Natural killer cell (primary cell): ENCODE measurements at regions not wholly inside any gene's neighbourhood (a gene's known extent, or its start where the extent isn't known, plus 50 kb on each side); places are given as distances from the start of the nearest gene placed in this dataset.
"Not testable (repeated sequence)": the region's sequence is repeated elsewhere in the genome, so short reads cannot be mapped to it uniquely, and the experiment has no call there.

Source experiments
- ATAC-seq, 3 donors: fragments of 150-1000 bp in 2 of 3; fragments of 200-7000 bp in 1 of 3; cut with Tn5 transposase; 1 replicate in 1 of 3; 2 replicates in 2 of 3; pipeline ENCODE4 v1.10.0; 2021; ENCODE audit warnings: mild to moderate bottlenecking in 2 of 3, moderate library complexity in 2 of 3
- DNase-seq, 2 donors: peaks; one replicate each; pipeline versions ENCODE4 v3.0.0 to v3.0.0-alpha.2; 2013 to 2021; ENCODE audit warnings: mixed read lengths in 1 of 2
- H3K27ac ChIP-seq: one replicate; pipeline ENCODE4 v1.5.1; 2013; ENCODE audit warnings: mild to moderate bottlenecking, low read length
- H3K27me3 ChIP-seq: one replicate; pipeline ENCODE4 v1.6.1; 2013; ENCODE audit warnings: low read length; ENCODE audit not compliant: control insufficient read depth, insufficient read depth
- H3K36me3 ChIP-seq: one replicate; pipeline ENCODE4 v1.6.1; 2013; ENCODE audit warnings: low read length; ENCODE audit not compliant: control insufficient read depth, insufficient read depth
- H3K4me1 ChIP-seq: one replicate; pipeline ENCODE4 v1.6.1; 2013; ENCODE audit warnings: low read length; ENCODE audit not compliant: control insufficient read depth, insufficient read depth
- H3K4me3 ChIP-seq: one replicate; pipeline ENCODE4 v1.5.1; 2013; ENCODE audit warnings: low read length
- H3K9me3 ChIP-seq: one replicate; pipeline ENCODE4 v1.6.1; 2013; ENCODE audit warnings: low read length; ENCODE audit not compliant: control insufficient read depth, insufficient read depth
- H3K27ac Mint-ChIP-seq, 2 donors: one replicate each; pipeline ENCODE4 v1.8.0; 2022; ENCODE audit warnings: mild to moderate bottlenecking in 2 of 2, mixed read lengths in 2 of 2, moderate library complexity in 1 of 2
- H3K27me3 Mint-ChIP-seq, 2 donors: one replicate each; pipeline ENCODE4 v1.8.0; 2022; ENCODE audit warnings: low read depth in 2 of 2, mixed read lengths in 2 of 2
- H3K36me3 Mint-ChIP-seq: one replicate; pipeline ENCODE4 v1.8.0; 2022; ENCODE audit warnings: mixed read lengths
- H3K4me1 Mint-ChIP-seq, 2 donors: one replicate each; pipeline ENCODE4 v1.8.0; 2022; ENCODE audit warnings: mixed read lengths in 2 of 2
- H3K4me3 Mint-ChIP-seq: one replicate; pipeline ENCODE4 v1.8.0; 2022; ENCODE audit warnings: mild to moderate bottlenecking, moderate library complexity, mixed read lengths
- H3K9me3 Mint-ChIP-seq, 2 donors: one replicate each; pipeline ENCODE4 v1.8.0; 2022; ENCODE audit warnings: mixed read lengths in 2 of 2
- WGBS: methylation state at CpG from one replicate; pipeline ENCODE4 v1.1.7; 2013; ENCODE audit warnings: missing lambda C conversion rate; ENCODE audit not compliant: insufficient coverage; 5-methylcytosine and 5-hydroxymethylcytosine counted together
- intact Hi-C: fragments of 100-400 bp; cut with micrococcal nuclease; formaldehyde crosslinking; loops from one replicate; pipeline ENCODE4 v1.14.2; 2022
- TF ChIP-seq, protein P1 (sequence below): fragments of 200-600 bp; IDR thresholded peaks from one replicate; pipeline ENCODE4 v1.8.0; 2022; ENCODE audit warnings: antibody characterized with exemption

DNA sequence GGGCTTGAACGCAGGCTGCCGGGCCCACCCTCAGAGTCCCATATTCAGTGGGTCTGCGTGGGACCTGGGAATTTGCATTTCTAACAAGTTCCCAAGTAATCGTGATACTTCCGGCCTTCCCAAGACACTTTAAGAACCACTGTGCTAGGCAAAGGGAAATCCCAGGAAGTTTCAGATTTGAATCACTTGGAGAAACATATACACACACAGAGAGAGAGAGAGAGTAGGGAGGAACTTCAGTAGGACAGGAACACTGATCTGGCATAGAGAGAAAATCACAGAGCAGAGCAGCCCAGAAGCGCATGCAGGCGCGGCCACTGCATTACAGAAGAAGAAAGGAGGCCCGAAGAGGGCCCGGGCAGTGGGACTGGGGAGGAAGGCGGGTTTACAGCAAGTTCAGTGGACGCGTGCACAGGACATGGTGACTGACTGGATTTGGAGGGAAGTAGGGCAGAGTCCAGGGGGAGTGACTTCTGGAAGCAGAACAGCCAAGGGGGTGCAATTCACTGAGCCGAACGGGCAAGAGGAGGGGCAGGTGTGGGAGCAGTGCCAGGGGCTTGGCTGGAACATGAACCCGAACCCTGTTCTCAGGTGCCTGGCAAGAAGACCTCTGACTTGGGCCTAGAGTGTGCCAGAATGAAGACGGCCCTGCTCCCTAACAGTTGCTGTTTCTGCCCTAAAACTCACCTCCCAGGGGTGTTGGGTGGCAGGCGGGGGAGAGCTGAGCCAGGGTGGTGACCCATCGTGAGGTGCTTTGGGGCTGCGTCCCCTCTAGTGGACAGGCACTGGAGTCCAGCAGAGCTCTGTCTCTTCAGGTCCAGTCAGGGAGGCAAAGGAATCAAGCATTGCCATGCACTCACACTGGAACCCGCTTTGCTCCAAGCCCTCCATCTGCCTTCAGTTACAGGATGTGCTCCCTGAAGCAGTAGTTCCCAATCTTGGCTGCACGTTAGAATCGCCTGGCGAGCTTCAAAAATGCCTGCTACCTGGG is 101.3 kb upstream of the HES1 start:
- DNase-seq (no peak), ATAC-seq (no peak)
- H3K4me3 ChIP-seq = no peak overlapping the region
- intact Hi-C loops = no loop called here
- Mint-ChIP-seq H3K4me3 (no peak overlapping the region), H3K27me3 (peaks cover 5 to 15% of the 10 kb centered on the region in 2 donors), H3K27ac (no peak overlapping the region), H3K36me3 (no peaks in the 10 kb centered on the region), H3K9me3 (no peaks in the 10 kb centered on the region), H3K4me1 (peaks cover 0 to 8% of the 10 kb centered on the region in 2 donors)
- 93% methylated on average over 24 of the region's 24 CpGs for WGBS
- no peaks in the 10 kb centered on the region for H3K36me3 ChIP-seq
- H3K9me3 ChIP-seq = no peaks in the 10 kb centered on the region
- no peaks in the 10 kb centered on the region for H3K27me3 ChIP-seq
- H3K4me1 ChIP-seq = peaks cover 4% of the 10 kb centered on the region
- no peak overlapping the region for H3K27ac ChIP-seq
- TF ChIP-seq, protein P1, sequence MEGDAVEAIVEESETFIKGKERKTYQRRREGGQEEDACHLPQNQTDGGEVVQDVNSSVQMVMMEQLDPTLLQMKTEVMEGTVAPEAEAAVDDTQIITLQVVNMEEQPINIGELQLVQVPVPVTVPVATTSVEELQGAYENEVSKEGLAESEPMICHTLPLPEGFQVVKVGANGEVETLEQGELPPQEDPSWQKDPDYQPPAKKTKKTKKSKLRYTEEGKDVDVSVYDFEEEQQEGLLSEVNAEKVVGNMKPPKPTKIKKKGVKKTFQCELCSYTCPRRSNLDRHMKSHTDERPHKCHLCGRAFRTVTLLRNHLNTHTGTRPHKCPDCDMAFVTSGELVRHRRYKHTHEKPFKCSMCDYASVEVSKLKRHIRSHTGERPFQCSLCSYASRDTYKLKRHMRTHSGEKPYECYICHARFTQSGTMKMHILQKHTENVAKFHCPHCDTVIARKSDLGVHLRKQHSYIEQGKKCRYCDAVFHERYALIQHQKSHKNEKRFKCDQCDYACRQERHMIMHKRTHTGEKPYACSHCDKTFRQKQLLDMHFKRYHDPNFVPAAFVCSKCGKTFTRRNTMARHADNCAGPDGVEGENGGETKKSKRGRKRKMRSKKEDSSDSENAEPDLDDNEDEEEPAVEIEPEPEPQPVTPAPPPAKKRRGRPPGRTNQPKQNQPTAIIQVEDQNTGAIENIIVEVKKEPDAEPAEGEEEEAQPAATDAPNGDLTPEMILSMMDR = no peak

DNA sequence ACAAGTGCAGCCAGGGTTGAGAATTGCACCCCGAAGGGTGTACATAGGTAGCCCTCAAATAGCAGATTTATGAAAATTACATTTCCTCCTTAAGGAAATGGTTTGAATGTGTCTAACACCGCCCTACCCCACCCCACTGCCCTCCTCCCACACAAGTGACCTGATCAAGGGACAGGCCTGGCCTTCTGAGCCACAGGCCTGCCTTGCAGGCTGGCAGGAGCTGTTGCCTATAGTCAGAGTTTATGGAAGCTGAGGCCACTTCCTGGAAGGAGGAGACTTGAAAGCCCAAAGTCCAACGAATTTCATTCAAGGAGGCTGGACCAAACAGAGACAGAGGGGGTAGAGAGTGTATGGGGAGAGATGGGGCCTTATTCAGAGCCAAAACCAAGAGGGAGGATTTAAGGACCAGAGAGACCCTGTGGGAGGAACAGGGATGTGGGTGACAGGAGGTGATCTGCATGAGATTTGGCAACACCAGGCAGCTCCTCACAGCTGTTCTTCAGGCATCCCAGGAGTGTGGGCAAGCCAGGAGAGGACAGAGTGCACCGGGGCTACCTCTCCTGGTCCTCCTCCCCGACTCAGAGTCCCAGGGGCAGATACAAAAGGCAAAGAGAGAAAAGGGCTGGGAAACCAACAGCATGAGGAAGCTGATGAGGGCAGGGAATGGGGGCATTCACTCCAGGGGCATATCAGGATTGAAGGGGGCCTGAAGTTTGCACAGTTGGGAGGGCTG is 100.4 kb upstream of the HES1 start:
- Mint-ChIP-seq H3K36me3 (no peaks in the 10 kb centered on the region), H3K27me3 (peaks cover 0 to 15% of the 10 kb centered on the region in 2 donors), H3K4me1 (peaks cover 0 to 8% of the 10 kb centered on the region in 2 donors), H3K9me3 (no peaks in the 10 kb centered on the region), H3K27ac (no peak overlapping the region), H3K4me3 (no peak overlapping the region)
- H3K27ac ChIP-seq = no peak overlapping the region
- no peaks in the 10 kb centered on the region for H3K36me3 ChIP-seq
- H3K4me3 ChIP-seq = no peak overlapping the region
- TF ChIP-seq, protein P1 = no peak
- no peak for ATAC-seq
- no peaks in the 10 kb centered on the region for H3K9me3 ChIP-seq
- DNase-seq = no peak
- intact Hi-C loops = no loop called here
- H3K4me1 ChIP-seq = peaks cover 4% of the 10 kb centered on the region
- H3K27me3 ChIP-seq = no peaks in the 10 kb centered on the region
- 65% methylated on average over 5 of the region's 5 CpGs for WGBS

DNA sequence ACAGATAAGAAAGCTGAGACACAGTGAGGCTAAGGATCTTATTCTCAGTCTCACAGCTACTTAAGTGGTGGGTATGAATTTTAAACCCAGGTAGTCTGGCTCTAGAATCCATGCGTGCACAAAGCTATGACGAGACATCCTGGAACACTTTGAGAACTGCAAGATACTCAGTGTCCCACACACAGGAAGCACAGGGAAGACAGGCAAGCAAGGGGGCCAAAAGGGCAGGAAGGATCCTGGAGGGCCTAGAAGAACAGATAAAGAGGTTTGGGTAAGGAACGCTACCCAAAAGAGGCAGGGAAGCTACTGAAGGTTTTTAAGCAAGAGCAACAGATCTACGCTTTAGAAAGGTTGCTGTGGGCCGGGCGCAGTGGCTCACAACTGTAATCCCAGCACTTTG is 99.1 kb upstream of the HES1 start:
- DNase-seq = no peak
- Mint-ChIP-seq H3K36me3 (no peaks in the 10 kb centered on the region), H3K4me1 (peaks cover 0 to 8% of the 10 kb centered on the region in 2 donors), H3K27me3 (peaks cover 0 to 20% of the 10 kb centered on the region in 2 donors), H3K9me3 (no peaks in the 10 kb centered on the region), H3K27ac (no peak overlapping the region), H3K4me3 (no peak overlapping the region)
- no peaks in the 10 kb centered on the region for H3K9me3 ChIP-seq
- WGBS = 93% methylated on average over 6 of the region's 6 CpGs
- TF ChIP-seq, protein P1 = no peak
- no peaks in the 10 kb centered on the region for H3K27me3 ChIP-seq
- H3K4me1 ChIP-seq = peaks cover 4% of the 10 kb centered on the region
- no peak overlapping the region for H3K4me3 ChIP-seq
- no peak overlapping the region for H3K27ac ChIP-seq
- no peak for ATAC-seq
- no peaks in the 10 kb centered on the region for H3K36me3 ChIP-seq
- intact Hi-C loops = no loop called here

DNA sequence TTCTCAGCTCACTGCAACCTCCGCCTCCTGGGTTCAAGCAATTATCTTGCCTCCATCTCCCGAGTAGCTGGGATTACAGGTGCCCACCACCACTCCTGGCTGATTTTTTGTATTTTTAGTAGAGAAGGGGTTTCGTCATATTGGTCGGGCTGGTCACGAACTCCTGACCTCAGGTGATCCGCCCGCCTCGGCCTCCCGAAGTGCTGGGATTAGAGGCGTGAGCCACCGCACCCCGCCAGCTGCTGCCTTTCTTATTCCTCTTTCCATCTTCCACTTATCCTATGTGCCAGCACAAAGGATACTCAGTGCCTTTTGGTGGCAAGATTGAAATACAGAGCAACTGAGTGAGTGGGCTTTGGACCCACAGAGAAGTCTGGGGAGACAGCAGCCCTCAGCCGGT is 97.6 kb upstream of the HES1 start:
- WGBS = 91% methylated on average over 13 of the region's 13 CpGs

More for the DNA sequence above, 97.6 kb upstream of the HES1 start:
- ATAC-seq, H3K27ac ChIP-seq, intact Hi-C loops, H3K9me3 Mint-ChIP-seq, H3K27me3 ChIP-seq, H3K36me3 Mint-ChIP-seq, H3K4me1 Mint-ChIP-seq, H3K4me3 Mint-ChIP-seq, H3K9me3 ChIP-seq, H3K4me1 ChIP-seq, DNase-seq, H3K4me3 ChIP-seq, H3K36me3 ChIP-seq, H3K27ac Mint-ChIP-seq: not testable (repeated sequence)
- peaks cover 1 to 13% of the 10 kb centered on the region in 2 donors for H3K27me3 Mint-ChIP-seq
